ENCODE measurements at regions not wholly inside any gene's neighbourhood (a gene's known extent, or its start where the extent isn't known, plus 50 kb on each side); places are given as distances from the start of the nearest gene placed in this dataset.

DNA sequence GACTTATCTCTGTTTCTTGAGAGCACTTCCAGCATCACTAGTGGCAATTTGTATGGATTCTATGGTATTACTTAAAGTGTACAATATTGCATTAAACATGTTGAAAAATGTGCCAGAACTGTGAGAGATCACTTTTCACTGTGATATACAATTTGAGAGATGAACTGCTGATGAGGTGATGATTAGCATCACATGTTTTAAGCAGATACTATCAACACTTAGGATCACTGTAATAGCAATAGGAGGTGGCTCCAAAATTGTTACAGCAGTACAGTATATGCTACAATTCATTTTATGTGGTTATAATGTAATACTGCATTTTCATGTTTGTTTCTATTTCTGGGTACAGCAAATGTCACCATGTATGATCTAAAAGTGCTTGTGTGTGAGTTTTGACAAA lies 570.0 kb downstream of the PTPRC start:
- no peaks in the 10 kb centered on the region for H3K9me3 ChIP-seq
- CTCF ChIA-PET, result no interaction called here
- Mint-ChIP-seq H3K4me3 (ENCODE audit: unreplicated experiment) (no peak overlapping the region), H3K4me1 (ENCODE audit: low read depth, unreplicated experiment) (no peaks in the 10 kb centered on the region), H3K27ac (ENCODE audit: unreplicated experiment) (no peak overlapping the region), H3K9me3 (ENCODE audit: unreplicated experiment) (no peaks in the 10 kb centered on the region), H3K36me3 (ENCODE audit: insufficient read depth, unreplicated experiment) (no peaks in the 10 kb centered on the region), H3K27me3 (ENCODE audit: insufficient read depth, unreplicated experiment) (peaks cover 3% of the 10 kb centered on the region)
- intact Hi-C loops (cut with micrococcal nuclease; ENCODE audit: unreplicated experiment), result no loop called here
- no peak overlapping the region for H3K4me3 ChIP-seq (ENCODE audit: low read depth, low read length)
- BruUV-seq (replicated peaks), result no TSS peak
- no peaks in the 10 kb centered on the region for H3K36me3 ChIP-seq (ENCODE audit: control insufficient read depth, insufficient read depth, low read length)
- H3K27me3 ChIP-seq (replicated peaks; ENCODE audit: control insufficient read depth, insufficient read depth, low read length), result no peaks in the 10 kb centered on the region
- no peak for DNase-seq
- H3K4me1 ChIP-seq, result no peaks in the 10 kb centered on the region
- TF ChIP-seq, protein P1, sequence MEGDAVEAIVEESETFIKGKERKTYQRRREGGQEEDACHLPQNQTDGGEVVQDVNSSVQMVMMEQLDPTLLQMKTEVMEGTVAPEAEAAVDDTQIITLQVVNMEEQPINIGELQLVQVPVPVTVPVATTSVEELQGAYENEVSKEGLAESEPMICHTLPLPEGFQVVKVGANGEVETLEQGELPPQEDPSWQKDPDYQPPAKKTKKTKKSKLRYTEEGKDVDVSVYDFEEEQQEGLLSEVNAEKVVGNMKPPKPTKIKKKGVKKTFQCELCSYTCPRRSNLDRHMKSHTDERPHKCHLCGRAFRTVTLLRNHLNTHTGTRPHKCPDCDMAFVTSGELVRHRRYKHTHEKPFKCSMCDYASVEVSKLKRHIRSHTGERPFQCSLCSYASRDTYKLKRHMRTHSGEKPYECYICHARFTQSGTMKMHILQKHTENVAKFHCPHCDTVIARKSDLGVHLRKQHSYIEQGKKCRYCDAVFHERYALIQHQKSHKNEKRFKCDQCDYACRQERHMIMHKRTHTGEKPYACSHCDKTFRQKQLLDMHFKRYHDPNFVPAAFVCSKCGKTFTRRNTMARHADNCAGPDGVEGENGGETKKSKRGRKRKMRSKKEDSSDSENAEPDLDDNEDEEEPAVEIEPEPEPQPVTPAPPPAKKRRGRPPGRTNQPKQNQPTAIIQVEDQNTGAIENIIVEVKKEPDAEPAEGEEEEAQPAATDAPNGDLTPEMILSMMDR (IDR thresholded peaks at IDR 0.05; ENCODE audit: insufficient read depth in 1 of 2, low read depth in 1 of 2, low read length in 1 of 2, severe bottlenecking in 1 of 2, unreplicated experiment in 1 of 2), result no peak
- POLR2A ChIA-PET, result no interaction called here

DNA sequence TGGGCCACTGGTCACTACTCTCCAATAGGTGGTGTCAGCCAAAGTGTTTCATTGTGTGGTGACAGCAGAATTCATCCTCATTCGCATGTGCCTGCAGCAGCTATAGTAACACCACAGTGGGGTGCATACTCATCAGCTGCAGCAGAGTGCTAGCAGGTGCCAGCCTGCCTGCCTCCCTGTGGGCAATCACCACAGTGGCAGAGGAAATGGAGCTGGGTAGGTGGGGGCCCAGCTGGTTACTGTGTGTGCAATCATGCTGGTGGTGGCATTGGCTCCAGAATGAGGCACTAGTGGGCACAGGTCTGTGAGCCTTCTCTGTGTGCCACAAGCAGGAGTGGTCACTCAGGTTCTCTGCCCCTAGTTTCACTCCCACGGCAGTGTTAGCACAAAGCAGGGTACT lies 579.2 kb downstream of the PTPRC start:
- Histone ChIP-seq H3K4me3 (ENCODE audit: low read depth, low read length) (no peak overlapping the region), H3K36me3 (ENCODE audit: control insufficient read depth, insufficient read depth, low read length) (no peaks in the 10 kb centered on the region), H3K27me3 (replicated peaks; ENCODE audit: control insufficient read depth, insufficient read depth, low read length) (no peaks in the 10 kb centered on the region), H3K4me1 (no peaks in the 10 kb centered on the region), H3K9me3 (no peaks in the 10 kb centered on the region)
- Mint-ChIP-seq H3K27me3 (ENCODE audit: insufficient read depth, unreplicated experiment) (peaks cover 9% of the 10 kb centered on the region), H3K4me1 (ENCODE audit: low read depth, unreplicated experiment) (no peaks in the 10 kb centered on the region), H3K4me3 (ENCODE audit: unreplicated experiment) (no peak overlapping the region), H3K9me3 (ENCODE audit: unreplicated experiment) (no peaks in the 10 kb centered on the region), H3K27ac (ENCODE audit: unreplicated experiment) (no peak overlapping the region), H3K36me3 (ENCODE audit: insufficient read depth, unreplicated experiment) (no peaks in the 10 kb centered on the region)
- intact Hi-C loops (cut with micrococcal nuclease; ENCODE audit: unreplicated experiment), result no loop called here
- TF ChIP-seq, protein P1 (IDR thresholded peaks at IDR 0.05; ENCODE audit: insufficient read depth in 1 of 2, low read depth in 1 of 2, low read length in 1 of 2, severe bottlenecking in 1 of 2, unreplicated experiment in 1 of 2), result no peak
- CTCF ChIA-PET, result no interaction called here
- POLR2A ChIA-PET, result no interaction called here
- no TSS peak for BruUV-seq (replicated peaks)
- no peak for DNase-seq

DNA sequence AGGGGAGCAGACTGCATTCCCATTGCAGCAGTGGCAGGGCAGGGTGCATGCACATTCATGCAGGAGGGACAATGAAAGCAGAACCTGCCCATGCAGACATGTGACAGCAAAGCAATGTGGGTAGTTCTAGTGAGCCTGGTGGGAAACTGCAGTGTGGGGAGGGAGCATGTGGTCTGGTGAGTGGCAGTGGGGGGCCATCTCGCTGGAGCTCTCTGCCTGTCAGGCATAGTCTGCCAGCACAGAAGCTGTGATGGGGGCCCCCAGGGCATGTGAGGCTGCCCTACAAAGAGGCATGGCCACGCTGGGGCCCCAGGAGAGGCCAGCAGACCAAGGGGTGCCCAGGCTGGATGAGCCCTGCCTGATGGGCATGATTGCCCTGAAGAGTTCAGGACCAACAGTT lies 579.7 kb downstream of the PTPRC start:
- BruUV-seq (replicated peaks), result no TSS peak
- no peaks in the 10 kb centered on the region for H3K36me3 Mint-ChIP-seq (ENCODE audit: insufficient read depth, unreplicated experiment)
- Histone ChIP-seq H3K9me3 (no peaks in the 10 kb centered on the region), H3K36me3 (ENCODE audit: control insufficient read depth, insufficient read depth, low read length) (no peaks in the 10 kb centered on the region), H3K4me3 (ENCODE audit: low read depth, low read length) (no peak overlapping the region), H3K4me1 (no peaks in the 10 kb centered on the region), H3K27me3 (replicated peaks; ENCODE audit: control insufficient read depth, insufficient read depth, low read length) (no peaks in the 10 kb centered on the region)
- TF ChIP-seq, protein P1 (IDR thresholded peaks at IDR 0.05; ENCODE audit: insufficient read depth in 1 of 2, low read depth in 1 of 2, low read length in 1 of 2, severe bottlenecking in 1 of 2, unreplicated experiment in 1 of 2), result no peak
- intact Hi-C loops (cut with micrococcal nuclease; ENCODE audit: unreplicated experiment), result no loop called here
- peaks cover 9% of the 10 kb centered on the region for H3K27me3 Mint-ChIP-seq (ENCODE audit: insufficient read depth, unreplicated experiment)
- H3K9me3 Mint-ChIP-seq (ENCODE audit: unreplicated experiment), result no peaks in the 10 kb centered on the region
- ChIA-PET POLR2A (no interaction called here), CTCF (no interaction called here)
- H3K4me3 Mint-ChIP-seq (ENCODE audit: unreplicated experiment), result no peak overlapping the region
- DNase-seq, result no peak
- no peaks in the 10 kb centered on the region for H3K4me1 Mint-ChIP-seq (ENCODE audit: low read depth, unreplicated experiment)
- no peak overlapping the region for H3K27ac Mint-ChIP-seq (ENCODE audit: unreplicated experiment)

Measured in Caco-2 (cell line).